Gastroesophageal sphincter (tissue), 4 donors: ENCODE measurements at regions not wholly inside any gene's neighbourhood (a gene's known extent, or its start where the extent isn't known, plus 50 kb on each side); places are given as distances from the start of the nearest gene placed in this dataset.

ENCODE experiments used
- ATAC-seq: fragments of 150-250 bp; one replicate; pipeline ENCODE4 v1.9.1; 2016; ENCODE audit warnings: mild to moderate bottlenecking, moderate library complexity
- H3K27ac ChIP-seq, 4 donors: fragments of 200-600 bp; sonication (generic) in 3 of 4; 1 replicate in 3 of 4; 2 replicates in 1 of 4; pipeline ENCODE4 v1.5.1; 2016 to 2019
- H3K27me3 ChIP-seq: fragments of 200-600 bp; sonication (generic); one replicate; pipeline ENCODE4 v1.5.1; 2019
- H3K36me3 ChIP-seq, 2 donors: fragments of 200-600 bp; sonication (generic); one replicate each; pipeline ENCODE4 v1.5.1; 2019; ENCODE audit warnings: control low read depth in 1 of 2
- H3K4me1 ChIP-seq, 3 donors: fragments of 200-600 bp; sonication (generic); 1 replicate in 2 of 3; 2 replicates in 1 of 3; pipeline ENCODE4 v1.5.1; 2016 to 2019; ENCODE audit warnings: control low read depth in 2 of 3
- H3K4me3 ChIP-seq, 2 donors: fragments of 200-600 bp; sonication (generic); one replicate each; pipeline ENCODE4 v1.5.1; 2019; ENCODE audit warnings: mild to moderate bottlenecking in 1 of 2, moderate library complexity in 1 of 2
- H3K9me3 ChIP-seq, 3 donors: fragments of 200-600 bp; sonication (generic); one replicate each; pipeline ENCODE4 v1.5.1; 2017 to 2019; ENCODE audit warnings: control low read depth in 2 of 3
- EP300 ChIP-seq: sonication (generic); formaldehyde crosslinking; IDR thresholded peaks from one replicate; pipeline ENCODE4 v1.6.1; 2017; ENCODE audit warnings: antibody characterized with exemption, mild to moderate bottlenecking
- POLR2A ChIP-seq, 2 donors: fragments of 450-650 bp; IDR thresholded peaks; one replicate each; pipeline ENCODE4 v1.6.1; 2017; ENCODE audit warnings: antibody characterized with exemption in 2 of 2, mild to moderate bottlenecking in 2 of 2, moderate library complexity in 1 of 2
- POLR2AphosphoS5 ChIP-seq: sonication (generic); formaldehyde crosslinking; IDR thresholded peaks from one replicate; pipeline ENCODE4 v1.6.1; 2017; ENCODE audit warnings: antibody characterized with exemption
- WGBS, 2 donors: methylation state at CpG; one replicate each; pipeline ENCODE4 v1.1.5; 2018; ENCODE audit warnings: low coverage in 1 of 2; 5-methylcytosine and 5-hydroxymethylcytosine counted together
- TF ChIP-seq, protein P1 (sequence below), 4 experiments: fragments of 200-600 bp in 2 of 4; fragments of 450-650 bp in 2 of 4; sonication (generic) in 1 of 4; IDR thresholded peaks; one replicate each; pipeline ENCODE4 v1.5.1; 2017 to 2019; ENCODE audit warnings: antibody characterized with exemption in 4 of 4, mild to moderate bottlenecking in 2 of 4, moderate library complexity in 2 of 4

DNA sequence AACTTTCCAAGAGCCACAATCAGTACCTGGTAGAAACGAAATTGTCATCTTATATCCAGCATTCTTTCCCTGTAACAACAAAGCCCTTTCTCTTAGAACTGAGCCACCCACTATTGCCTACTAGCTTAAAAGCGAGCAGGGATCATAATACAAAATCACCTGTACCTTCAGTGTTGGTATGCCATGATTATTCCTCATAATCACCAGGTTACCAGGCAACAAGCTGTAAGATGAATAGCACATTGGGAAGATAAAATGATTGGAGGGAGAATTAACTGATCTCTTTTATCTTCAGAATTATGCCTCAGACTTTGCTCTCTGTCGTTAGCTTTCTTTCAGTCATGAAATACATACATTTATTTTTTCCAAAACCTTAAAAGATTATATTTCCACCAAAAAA, 345.6 kb downstream of the PRELID2 start:
- no peak for ATAC-seq
- no peak overlapping the region for H3K27ac ChIP-seq
- H3K9me3 ChIP-seq = no peaks in the 10 kb centered on the region
- whole genome bisulfite sequencing, 2 donors = 74 to 81% methylated on average over 2 to 3 of the region's 3 CpGs
- TF ChIP-seq POLR2A (IDR thresholded peaks at IDR 0.05) = no peak
- no peaks in the 10 kb centered on the region for H3K27me3 ChIP-seq
- no peaks in the 10 kb centered on the region for H3K4me1 ChIP-seq
- no peak overlapping the region for H3K4me3 ChIP-seq
- no peaks in the 10 kb centered on the region for H3K36me3 ChIP-seq

DNA sequence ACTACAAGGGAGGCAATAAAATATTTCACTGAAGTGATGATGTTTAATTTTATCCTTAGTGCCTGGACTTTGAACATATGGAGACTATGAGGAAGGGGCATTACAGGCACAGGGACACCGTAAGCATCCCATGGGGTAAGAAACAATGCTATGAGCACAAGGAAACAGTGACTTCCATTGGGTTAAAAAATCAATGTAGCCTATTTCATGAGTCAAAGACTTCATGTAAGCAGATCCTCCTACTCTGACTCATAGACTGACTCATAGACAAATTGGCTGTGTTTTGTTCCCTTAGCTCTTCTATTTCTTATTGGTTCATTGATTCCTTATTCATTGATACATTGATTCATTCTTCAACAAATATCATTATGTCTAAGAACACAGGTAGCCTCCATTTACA, 351.0 kb downstream of the PRELID2 start:
- H3K9me3 ChIP-seq = no peaks in the 10 kb centered on the region
- H3K4me1 ChIP-seq = no peaks in the 10 kb centered on the region
- WGBS, 2 donors = 92 to 100% methylated on average over 1 of the region's 1 CpG
- H3K4me3 ChIP-seq = no peak overlapping the region
- ATAC-seq = no peak
- TF ChIP-seq, protein P1, sequence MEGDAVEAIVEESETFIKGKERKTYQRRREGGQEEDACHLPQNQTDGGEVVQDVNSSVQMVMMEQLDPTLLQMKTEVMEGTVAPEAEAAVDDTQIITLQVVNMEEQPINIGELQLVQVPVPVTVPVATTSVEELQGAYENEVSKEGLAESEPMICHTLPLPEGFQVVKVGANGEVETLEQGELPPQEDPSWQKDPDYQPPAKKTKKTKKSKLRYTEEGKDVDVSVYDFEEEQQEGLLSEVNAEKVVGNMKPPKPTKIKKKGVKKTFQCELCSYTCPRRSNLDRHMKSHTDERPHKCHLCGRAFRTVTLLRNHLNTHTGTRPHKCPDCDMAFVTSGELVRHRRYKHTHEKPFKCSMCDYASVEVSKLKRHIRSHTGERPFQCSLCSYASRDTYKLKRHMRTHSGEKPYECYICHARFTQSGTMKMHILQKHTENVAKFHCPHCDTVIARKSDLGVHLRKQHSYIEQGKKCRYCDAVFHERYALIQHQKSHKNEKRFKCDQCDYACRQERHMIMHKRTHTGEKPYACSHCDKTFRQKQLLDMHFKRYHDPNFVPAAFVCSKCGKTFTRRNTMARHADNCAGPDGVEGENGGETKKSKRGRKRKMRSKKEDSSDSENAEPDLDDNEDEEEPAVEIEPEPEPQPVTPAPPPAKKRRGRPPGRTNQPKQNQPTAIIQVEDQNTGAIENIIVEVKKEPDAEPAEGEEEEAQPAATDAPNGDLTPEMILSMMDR (IDR thresholded peaks at IDR 0.05) = no peak
- TF ChIP-seq EP300 (no peak), POLR2AphosphoS5 (no peak), POLR2A (IDR thresholded peaks at IDR 0.05) (no peak)
- no peaks in the 10 kb centered on the region for H3K36me3 ChIP-seq
- H3K27me3 ChIP-seq = no peaks in the 10 kb centered on the region
- no peak overlapping the region for H3K27ac ChIP-seq

DNA sequence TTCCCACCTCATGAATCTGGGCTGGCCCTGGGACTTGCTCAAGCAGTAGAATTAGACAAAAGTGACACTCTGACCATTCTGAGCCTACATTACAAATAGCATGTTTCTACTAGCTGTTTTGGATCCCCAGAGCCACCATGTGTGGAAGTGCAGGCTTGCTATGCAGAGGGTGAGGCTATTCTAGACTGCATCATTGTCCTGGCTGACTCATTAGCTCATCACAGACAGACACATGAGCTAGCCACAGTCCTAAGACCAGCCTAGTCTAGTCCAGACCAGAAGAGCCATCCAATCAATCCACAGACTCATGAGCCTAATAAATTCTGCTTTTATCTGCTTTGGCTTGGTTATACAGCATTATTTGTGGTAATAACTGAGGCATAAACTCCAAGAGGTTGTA, 351.9 kb downstream of the PRELID2 start:
- Histone ChIP-seq H3K27ac (no peak overlapping the region), H3K4me3 (no peak overlapping the region), H3K27me3 (no peaks in the 10 kb centered on the region), H3K36me3 (no peaks in the 10 kb centered on the region), H3K9me3 (no peaks in the 10 kb centered on the region), H3K4me1 (no peaks in the 10 kb centered on the region)
- TF ChIP-seq POLR2AphosphoS5 = no peak
- no peak for TF ChIP-seq EP300
- TF ChIP-seq, protein P1 (IDR thresholded peaks at IDR 0.05) = no peak
- TF ChIP-seq POLR2A (IDR thresholded peaks at IDR 0.05) = no peak
- no peak for ATAC-seq

DNA sequence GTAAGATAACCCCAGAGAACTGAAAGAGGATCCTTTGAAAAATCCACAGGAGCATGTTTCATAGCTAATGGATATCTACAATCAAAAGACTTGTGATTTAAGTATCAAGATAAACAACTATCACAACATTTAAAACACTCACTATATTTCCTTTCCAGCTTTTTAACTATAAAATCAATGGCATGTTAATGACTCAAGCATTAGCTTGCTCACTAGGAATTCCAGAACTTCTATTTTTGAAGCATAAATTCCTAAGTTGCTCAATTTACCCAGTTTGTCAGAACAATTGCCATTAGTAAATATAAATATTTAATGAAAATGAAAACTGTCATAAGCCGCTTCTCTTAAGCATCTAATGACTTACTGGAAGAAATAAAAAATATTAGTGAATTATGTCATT, 355.3 kb downstream of the PRELID2 start:
- no peak for ATAC-seq
- H3K4me1 ChIP-seq = no peaks in the 10 kb centered on the region
- TF ChIP-seq EP300 = no peak
- TF ChIP-seq POLR2A (IDR thresholded peaks at IDR 0.05) = no peak
- TF ChIP-seq, protein P1 (IDR thresholded peaks at IDR 0.05) = no peak
- TF ChIP-seq POLR2AphosphoS5 = no peak
- WGBS, 2 donors = 93 to 100% methylated on average over 1 of the region's 1 CpG
- no peaks in the 10 kb centered on the region for H3K9me3 ChIP-seq
- no peak overlapping the region for H3K4me3 ChIP-seq
- no peaks in the 10 kb centered on the region for H3K27me3 ChIP-seq
- no peak overlapping the region for H3K27ac ChIP-seq
- no peaks in the 10 kb centered on the region for H3K36me3 ChIP-seq

DNA sequence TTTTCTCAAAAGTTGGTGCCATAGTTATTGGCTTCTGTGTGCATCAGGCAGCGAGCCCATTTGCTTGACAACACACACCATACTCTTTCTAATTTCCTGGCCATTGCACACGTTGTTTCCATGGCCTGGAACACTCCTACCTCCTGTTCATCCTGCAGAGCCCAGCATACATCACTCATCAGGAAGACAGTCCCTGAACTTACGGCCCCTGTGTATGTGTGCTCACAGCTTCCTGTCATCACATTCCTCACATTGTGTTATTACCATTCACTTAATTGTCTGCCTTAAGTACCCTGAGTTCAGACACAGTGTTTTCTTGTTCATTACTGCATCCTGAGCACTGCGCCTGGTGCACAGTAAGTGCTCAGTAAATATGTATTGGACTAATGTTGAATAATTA, 355.9 kb downstream of the PRELID2 start:
- H3K9me3 ChIP-seq = no peaks in the 10 kb centered on the region
- H3K4me1 ChIP-seq = no peaks in the 10 kb centered on the region
- H3K27me3 ChIP-seq = no peaks in the 10 kb centered on the region
- ATAC-seq = no peak
- no peak overlapping the region for H3K27ac ChIP-seq
- no peak for TF ChIP-seq POLR2A (IDR thresholded peaks at IDR 0.05)
- TF ChIP-seq POLR2AphosphoS5 = no peak
- TF ChIP-seq EP300 = no peak
- TF ChIP-seq, protein P1 (IDR thresholded peaks at IDR 0.05) = no peak
- H3K36me3 ChIP-seq = no peaks in the 10 kb centered on the region
- 71 to 76% methylated on average over 2 to 4 of the region's 4 CpGs for WGBS, 2 donors
- no peak overlapping the region for H3K4me3 ChIP-seq

DNA sequence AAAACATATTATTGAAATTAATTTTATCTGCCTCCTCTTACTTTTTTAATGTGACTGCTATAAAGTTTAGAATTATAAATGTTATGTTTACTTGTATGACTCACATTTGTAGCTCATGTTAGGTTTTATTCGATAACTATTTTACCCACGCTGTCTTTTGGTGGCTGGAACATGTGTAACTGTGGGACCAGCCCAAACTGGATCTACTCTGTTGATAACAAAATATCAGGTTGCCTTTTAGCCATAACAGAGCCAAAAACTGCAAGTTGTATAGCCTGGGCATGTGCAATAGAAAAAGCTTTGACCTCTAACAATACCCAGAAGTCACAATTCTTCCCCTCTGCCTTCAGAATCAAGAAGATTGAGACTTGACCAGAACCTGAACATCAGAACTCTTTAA, 356.5 kb downstream of the PRELID2 start:
- WGBS, 2 donors = 50 to 78% methylated on average over 1 to 2 of the region's 2 CpGs
- Histone ChIP-seq H3K4me3 (no peak overlapping the region), H3K36me3 (no peaks in the 10 kb centered on the region), H3K27ac (no peak overlapping the region), H3K27me3 (no peaks in the 10 kb centered on the region), H3K4me1 (no peaks in the 10 kb centered on the region), H3K9me3 (no peaks in the 10 kb centered on the region)
- TF ChIP-seq EP300 (no peak), POLR2AphosphoS5 (no peak), POLR2A (IDR thresholded peaks at IDR 0.05) (no peak)
- TF ChIP-seq, protein P1 (IDR thresholded peaks at IDR 0.05) = no peak
- ATAC-seq = no peak
